Left ventricle myocardium inferior (tissue), 1 donor: ENCODE measurements at regions not wholly inside any gene's neighbourhood (a gene's known extent, or its start where the extent isn't known, plus 50 kb on each side); places are given as distances from the start of the nearest gene placed in this dataset.
"Not testable (repeated sequence)": the region's sequence is repeated elsewhere in the genome, so short reads cannot be mapped to it uniquely, and the experiment has no call there.

Experiments
- DNase-seq: peaks from one replicate; pipeline ENCODE4 v3.0.0-alpha.2; 2020
- H3K27ac ChIP-seq: fragments of 200-600 bp; replicated peaks from 2 replicates; pipeline ENCODE4 v1.8.0; 2021
- H3K27me3 ChIP-seq: fragments of 200-600 bp; 2 replicates; pipeline ENCODE4 v1.8.0; 2021; ENCODE audit warnings: low read depth
- H3K36me3 ChIP-seq: fragments of 200-600 bp; 2 replicates; pipeline ENCODE4 v1.8.0; 2021
- H3K4me1 ChIP-seq: fragments of 200-600 bp; 2 replicates; pipeline ENCODE4 v1.8.0; 2021
- H3K4me3 ChIP-seq: fragments of 200-600 bp; 2 replicates; pipeline ENCODE4 v1.8.0; 2021; ENCODE audit warnings: mild to moderate bottlenecking, moderate library complexity
- H3K9me3 ChIP-seq: fragments of 200-600 bp; replicated peaks from 2 replicates; pipeline ENCODE4 v1.8.0; 2021
- intact Hi-C: fragments of 100-400 bp; cut with micrococcal nuclease; formaldehyde crosslinking; loops from one replicate; pipeline ENCODE4 v1.11.0; 2022
- TF ChIP-seq, protein P1 (sequence below): fragments of 200-600 bp; IDR thresholded peaks from 2 replicates; pipeline ENCODE4 v1.8.0; 2021; ENCODE audit warnings: antibody characterized with exemption, mild to moderate bottlenecking, borderline replicate concordance
- donor health status: DM: no; HTN: yes; CAD: no; lungs with severe emphysema.

- Histone ChIP-seq H3K9me3 (peaks cover under 1% of the 10 kb centered on the region), H3K4me1 (no peaks in the 10 kb centered on the region), H3K4me3 (no peak overlapping the region), H3K27me3 (no peaks in the 10 kb centered on the region), H3K27ac (no peak overlapping the region), H3K36me3 (no peaks in the 10 kb centered on the region)
- intact Hi-C loops: no loop called here
- TF ChIP-seq, protein P1, sequence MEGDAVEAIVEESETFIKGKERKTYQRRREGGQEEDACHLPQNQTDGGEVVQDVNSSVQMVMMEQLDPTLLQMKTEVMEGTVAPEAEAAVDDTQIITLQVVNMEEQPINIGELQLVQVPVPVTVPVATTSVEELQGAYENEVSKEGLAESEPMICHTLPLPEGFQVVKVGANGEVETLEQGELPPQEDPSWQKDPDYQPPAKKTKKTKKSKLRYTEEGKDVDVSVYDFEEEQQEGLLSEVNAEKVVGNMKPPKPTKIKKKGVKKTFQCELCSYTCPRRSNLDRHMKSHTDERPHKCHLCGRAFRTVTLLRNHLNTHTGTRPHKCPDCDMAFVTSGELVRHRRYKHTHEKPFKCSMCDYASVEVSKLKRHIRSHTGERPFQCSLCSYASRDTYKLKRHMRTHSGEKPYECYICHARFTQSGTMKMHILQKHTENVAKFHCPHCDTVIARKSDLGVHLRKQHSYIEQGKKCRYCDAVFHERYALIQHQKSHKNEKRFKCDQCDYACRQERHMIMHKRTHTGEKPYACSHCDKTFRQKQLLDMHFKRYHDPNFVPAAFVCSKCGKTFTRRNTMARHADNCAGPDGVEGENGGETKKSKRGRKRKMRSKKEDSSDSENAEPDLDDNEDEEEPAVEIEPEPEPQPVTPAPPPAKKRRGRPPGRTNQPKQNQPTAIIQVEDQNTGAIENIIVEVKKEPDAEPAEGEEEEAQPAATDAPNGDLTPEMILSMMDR: no peak
- no peak for DNase-seq
These were observed 94.3 kb upstream of the MYO3A start for GRCh38 chr10:25839683-25840082.

DNA sequence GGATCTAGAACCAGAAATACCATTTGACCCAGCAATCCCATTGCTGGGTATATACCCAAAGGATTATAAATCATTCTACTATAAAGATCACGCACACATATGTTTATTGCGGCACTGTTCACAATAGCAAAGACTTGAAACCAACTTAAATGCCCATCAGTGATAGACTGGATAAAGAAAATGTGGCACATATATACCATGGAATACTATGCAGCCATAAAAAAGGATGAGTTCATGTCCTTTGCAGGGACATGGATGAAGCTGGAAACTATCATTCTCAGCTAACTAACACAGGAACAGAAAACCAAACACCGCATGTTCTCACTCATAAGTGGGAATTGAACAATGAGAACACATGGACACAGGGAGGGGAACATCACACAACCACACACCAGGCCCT, 93.2 kb upstream of the MYO3A start:
- DNase-seq, H3K36me3 ChIP-seq, H3K27ac ChIP-seq, H3K4me1 ChIP-seq, H3K27me3 ChIP-seq, H3K9me3 ChIP-seq, intact Hi-C loops, H3K4me3 ChIP-seq: not testable (repeated sequence)

DNA sequence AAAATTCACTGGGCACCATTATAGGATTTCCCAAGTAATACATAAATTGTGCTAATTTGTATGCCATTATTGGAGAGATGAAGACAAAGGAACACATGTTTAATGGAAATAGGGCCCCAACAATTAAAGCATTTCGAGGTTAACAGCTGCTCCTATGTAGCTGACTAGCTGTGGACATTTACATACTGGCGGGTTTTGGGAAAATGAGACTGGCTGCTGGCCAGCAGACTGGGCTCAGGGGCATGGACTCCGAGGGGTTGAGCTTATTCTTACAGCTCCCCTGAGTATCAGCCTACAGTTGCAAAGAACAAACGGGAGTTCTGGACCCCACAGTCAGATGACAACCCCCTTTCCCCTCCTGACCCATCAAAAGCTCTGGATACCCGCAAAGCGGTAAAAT, 91.9 kb upstream of the MYO3A start:
- intact Hi-C loops: no loop called here
- Histone ChIP-seq H3K36me3 (no peaks in the 10 kb centered on the region), H3K27ac (no peak overlapping the region), H3K9me3 (no peaks in the 10 kb centered on the region), H3K27me3 (no peaks in the 10 kb centered on the region), H3K4me1 (no peaks in the 10 kb centered on the region), H3K4me3 (no peak overlapping the region)
- TF ChIP-seq, protein P1: no peak
- DNase-seq: no peak

GRCh38 chr10:25843551-25844170, 90.4 kb upstream of the MYO3A start:
- Histone ChIP-seq H3K4me3 (no peak overlapping the region), H3K36me3 (no peaks in the 10 kb centered on the region), H3K27me3 (no peaks in the 10 kb centered on the region), H3K9me3 (no peaks in the 10 kb centered on the region), H3K4me1 (no peaks in the 10 kb centered on the region), H3K27ac (no peak overlapping the region)
- intact Hi-C loops: no loop called here
- TF ChIP-seq, protein P1: no peak
- no peak for DNase-seq

GRCh38 chr10:25844716-25845115, 89.3 kb upstream of the MYO3A start:
- H3K4me1 ChIP-seq, DNase-seq, H3K27me3 ChIP-seq, H3K9me3 ChIP-seq, H3K4me3 ChIP-seq, intact Hi-C loops, H3K27ac ChIP-seq, H3K36me3 ChIP-seq: not testable (repeated sequence)

DNA sequence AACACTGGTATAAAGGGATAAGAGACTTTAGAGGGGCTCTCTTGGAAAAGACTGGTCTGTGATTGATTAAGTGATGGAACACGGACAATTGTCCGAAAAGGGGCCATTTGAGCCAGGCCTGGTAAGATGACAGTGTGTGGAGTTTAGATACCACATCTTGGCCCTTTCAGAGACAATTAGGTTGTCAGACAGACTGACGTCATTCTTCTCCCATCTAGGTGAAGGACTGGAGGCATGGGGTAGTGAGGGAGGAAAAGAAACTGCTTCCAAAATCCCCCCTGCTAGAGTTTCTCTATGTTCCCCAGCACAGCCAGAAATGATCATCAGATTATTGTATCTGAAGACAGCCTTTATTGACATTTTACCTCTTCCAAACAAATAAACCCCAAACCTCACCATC, 84.8 kb upstream of the MYO3A start:
- H3K9me3 ChIP-seq: no peaks in the 10 kb centered on the region
- intact Hi-C loops: no loop called here
- H3K36me3 ChIP-seq: no peaks in the 10 kb centered on the region
- no peaks in the 10 kb centered on the region for H3K4me1 ChIP-seq
- no peak overlapping the region for H3K27ac ChIP-seq
- no peak for DNase-seq
- no peaks in the 10 kb centered on the region for H3K27me3 ChIP-seq
- no peak overlapping the region for H3K4me3 ChIP-seq
- TF ChIP-seq, protein P1: no peak

DNA sequence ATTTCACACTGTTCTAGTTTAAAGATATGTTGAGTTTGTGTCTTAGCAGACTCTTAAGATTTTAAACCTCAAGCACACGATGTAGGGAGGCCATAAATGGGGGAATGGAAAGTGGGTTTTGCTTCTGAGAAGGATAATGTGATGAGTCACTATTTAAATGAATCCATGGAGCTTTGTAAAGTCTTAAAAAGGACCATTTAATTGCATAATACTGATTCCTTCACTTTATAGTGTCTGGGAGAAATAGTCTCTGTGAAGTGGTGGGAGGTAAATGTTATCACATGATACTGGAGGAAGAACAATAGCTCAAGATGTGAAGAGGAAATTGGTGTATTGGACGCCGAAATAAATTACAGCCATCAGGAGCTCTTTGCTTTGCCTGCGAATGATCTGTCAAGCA, 84.0 kb upstream of the MYO3A start:
- H3K27me3 ChIP-seq: no peaks in the 10 kb centered on the region
- intact Hi-C loops: no loop called here

More for the DNA sequence above, 84.0 kb upstream of the MYO3A start:
- TF ChIP-seq, protein P1: no peak
- H3K27ac ChIP-seq: no peak overlapping the region
- H3K9me3 ChIP-seq: no peaks in the 10 kb centered on the region
- no peak overlapping the region for H3K4me3 ChIP-seq
- H3K36me3 ChIP-seq: no peaks in the 10 kb centered on the region
- no peak for DNase-seq
- no peaks in the 10 kb centered on the region for H3K4me1 ChIP-seq
